HG02938 (cell line): ENCODE measurements at regions not wholly inside any gene's neighbourhood (a gene's known extent, or its start where the extent isn't known, plus 50 kb on each side); places are given as distances from the start of the nearest gene placed in this dataset.
"Not testable (repeated sequence)": the region's sequence is repeated elsewhere in the genome, so short reads cannot be mapped to it uniquely, and the experiment has no call there.

ENCODE experiments used
- ATAC-seq: cut with Tn5 transposase; IDR thresholded peaks from one replicate; pipeline ENCODE4 v1.9.1; 2021; ENCODE audit warnings: mild to moderate bottlenecking, moderate library complexity; ENCODE audit not compliant: unreplicated experiment

- ATAC-seq, result no peak
These were observed 59.3 kb upstream of the PTGFRN start for GRCh38 chr1:116850436-116850835.

GRCh38 chr1:116851189-116851588, 58.5 kb upstream of the PTGFRN start:
- ATAC-seq, result not testable (repeated sequence)

- no peak for ATAC-seq
These were observed 57.9 kb upstream of the PTGFRN start for GRCh38 chr1:116851846-116852245.

GRCh38 chr1:116852367-116852766, 57.3 kb upstream of the PTGFRN start:
- ATAC-seq, result no peak

GRCh38 chr1:116852910-116853309, 56.8 kb upstream of the PTGFRN start:
- ATAC-seq, result no peak

- no peak for ATAC-seq
These were observed 55.9 kb upstream of the PTGFRN start for GRCh38 chr1:116853680-116854402.

- no peak for ATAC-seq
These were observed 55.4 kb upstream of the PTGFRN start for GRCh38 chr1:116854403-116854690.

GRCh38 chr1:116854716-116855115, 55.0 kb upstream of the PTGFRN start:
- ATAC-seq, result no peak

GRCh38 chr1:116855191-116855619, 54.5 kb upstream of the PTGFRN start:
- no peak for ATAC-seq

- ATAC-seq, result no peak
These were observed 53.9 kb upstream of the PTGFRN start for GRCh38 chr1:116855773-116856201.

GRCh38 chr1:116856312-116856711, 53.4 kb upstream of the PTGFRN start:
- ATAC-seq, result no peak

- ATAC-seq, result no peak
These were observed 52.6 kb upstream of the PTGFRN start for GRCh38 chr1:116857092-116857491.
